Stimulated activated effector memory CD8-positive, alpha-beta T cell treated with anti-CD3 and anti-CD28 coated beads, Interleukin-12 subunit alpha, Interleukin-12 subunit beta, amount 100 ng/mL, for 72 hours (primary cell): ENCODE measurements at regions not wholly inside any gene's neighbourhood (a gene's known extent, or its start where the extent isn't known, plus 50 kb on each side); places are given as distances from the start of the nearest gene placed in this dataset.
"Not testable (repeated sequence)": the region's sequence is repeated elsewhere in the genome, so short reads cannot be mapped to it uniquely, and the experiment has no call there.

ENCODE experiments used
- ATAC-seq: fragments of 150-1000 bp; cut with Tn5 transposase; 2 replicates; pipeline ENCODE4 v1.10.0; 2021
- DNase-seq, 2 donors: peaks; one replicate each; pipeline ENCODE4 v3.0.0; 2021 to 2022; ENCODE audit warnings: low spot score in 2 of 2
- H3K27ac Mint-ChIP-seq: one replicate; pipeline ENCODE4 v1.8.0; 2022; ENCODE audit warnings: mild to moderate bottlenecking, mixed read lengths
- H3K36me3 Mint-ChIP-seq: one replicate; pipeline ENCODE4 v1.8.0; 2022; ENCODE audit warnings: mild to moderate bottlenecking, mixed read lengths
- H3K4me1 Mint-ChIP-seq: one replicate; pipeline ENCODE4 v1.8.0; 2022; ENCODE audit warnings: mixed read lengths
- H3K4me3 Mint-ChIP-seq: one replicate; pipeline ENCODE4 v1.8.0; 2022; ENCODE audit warnings: mild to moderate bottlenecking, mixed read lengths
- H3K9me3 Mint-ChIP-seq: one replicate; pipeline ENCODE4 v1.8.0; 2022; ENCODE audit warnings: mixed read lengths

GRCh38 chr2:34815052-34815741 is 1216.1 kb upstream of the FAM98A start:
- no peak for DNase-seq
- no peaks in the 10 kb centered on the region for H3K4me1 Mint-ChIP-seq
- no peak for ATAC-seq
- peaks cover 10% of the 10 kb centered on the region for H3K9me3 Mint-ChIP-seq
- H3K36me3 Mint-ChIP-seq: no peaks in the 10 kb centered on the region
- no peak overlapping the region for H3K4me3 Mint-ChIP-seq
- no peak overlapping the region for H3K27ac Mint-ChIP-seq

GRCh38 chr2:34810456-34810855 is 1211.4 kb upstream of the FAM98A start:
- Mint-ChIP-seq H3K27ac (no peak overlapping the region), H3K4me1 (no peaks in the 10 kb centered on the region), H3K4me3 (no peak overlapping the region), H3K9me3 (peaks cover 7% of the 10 kb centered on the region), H3K36me3 (no peaks in the 10 kb centered on the region)
- ATAC-seq: no peak
- no peak for DNase-seq

DNA sequence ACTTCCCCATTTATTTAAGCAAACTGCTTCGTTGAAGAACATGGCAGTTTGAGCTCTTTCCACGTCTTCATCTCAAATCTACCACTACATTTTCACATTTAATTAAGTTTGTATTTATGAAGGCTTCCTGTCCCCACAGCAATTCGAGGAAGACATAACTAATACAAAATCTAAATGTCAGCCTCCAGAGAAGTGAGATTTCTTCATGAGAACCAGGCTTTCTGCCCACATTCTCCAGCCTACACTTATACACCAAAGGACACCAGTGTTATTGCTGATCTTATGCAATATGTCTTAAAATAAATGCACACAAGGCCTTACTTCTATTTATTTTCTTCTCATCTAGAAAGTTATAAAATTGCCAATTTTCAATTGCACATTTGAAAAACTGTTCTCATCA is 1209.3 kb upstream of the FAM98A start:
- Mint-ChIP-seq H3K4me1 (no peaks in the 10 kb centered on the region), H3K9me3 (peaks cover 7% of the 10 kb centered on the region), H3K36me3 (no peaks in the 10 kb centered on the region), H3K4me3 (no peak overlapping the region), H3K27ac (no peak overlapping the region)
- DNase-seq (no peak), ATAC-seq (no peak)

GRCh38 chr2:34806891-34807290 is 1207.8 kb upstream of the FAM98A start:
- DNase-seq: no peak
- ATAC-seq: no peak
- no peaks in the 10 kb centered on the region for H3K4me1 Mint-ChIP-seq
- no peaks in the 10 kb centered on the region for H3K36me3 Mint-ChIP-seq
- H3K27ac Mint-ChIP-seq: no peak overlapping the region
- H3K9me3 Mint-ChIP-seq: peaks cover 7% of the 10 kb centered on the region
- H3K4me3 Mint-ChIP-seq: no peak overlapping the region

- no peaks in the 10 kb centered on the region for H3K4me1 Mint-ChIP-seq
- no peak for DNase-seq
- no peaks in the 10 kb centered on the region for H3K36me3 Mint-ChIP-seq
- H3K9me3 Mint-ChIP-seq: peaks cover 7% of the 10 kb centered on the region
- H3K27ac Mint-ChIP-seq: no peak overlapping the region
- ATAC-seq: no peak
- no peak overlapping the region for H3K4me3 Mint-ChIP-seq
These were observed 1207.3 kb upstream of the FAM98A start for GRCh38 chr2:34806396-34806795.

- no peak overlapping the region for H3K27ac Mint-ChIP-seq
- no peak for ATAC-seq
- no peaks in the 10 kb centered on the region for H3K36me3 Mint-ChIP-seq
- H3K4me3 Mint-ChIP-seq: no peak overlapping the region
- H3K4me1 Mint-ChIP-seq: no peaks in the 10 kb centered on the region
- DNase-seq: no peak
- no peaks in the 10 kb centered on the region for H3K9me3 Mint-ChIP-seq
These were observed 1200.5 kb upstream of the FAM98A start for GRCh38 chr2:34799556-34799955.

DNA sequence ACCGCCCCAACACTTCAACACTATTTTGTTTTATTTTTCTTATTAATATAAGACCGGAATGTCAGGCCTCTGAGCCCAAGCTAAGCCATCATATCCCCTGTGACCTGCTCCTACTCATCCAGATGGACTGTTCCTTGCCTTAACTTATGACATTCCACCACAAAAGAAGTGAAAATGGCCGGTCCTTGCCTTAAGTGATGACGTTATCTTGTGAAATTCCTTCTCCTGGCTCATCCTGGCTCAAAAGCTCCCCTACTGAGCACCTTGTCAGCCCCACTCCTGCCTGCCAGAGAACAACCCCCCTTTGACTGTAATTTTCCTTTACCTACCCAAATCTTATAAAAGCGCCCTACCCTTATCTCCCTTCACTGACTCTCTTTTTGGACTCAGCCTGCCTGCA is 1196.5 kb upstream of the FAM98A start:
- not testable (repeated sequence) for H3K4me3 Mint-ChIP-seq, H3K4me1 Mint-ChIP-seq, ATAC-seq, DNase-seq, H3K27ac Mint-ChIP-seq, H3K36me3 Mint-ChIP-seq
- peaks cover 12% of the 10 kb centered on the region for H3K9me3 Mint-ChIP-seq

- ATAC-seq (no peak), DNase-seq (no peak)
- Mint-ChIP-seq H3K4me3 (no peak overlapping the region), H3K27ac (no peak overlapping the region), H3K9me3 (peaks cover 12% of the 10 kb centered on the region), H3K36me3 (no peaks in the 10 kb centered on the region), H3K4me1 (no peaks in the 10 kb centered on the region)
These were observed 1190.1 kb upstream of the FAM98A start for GRCh38 chr2:34789169-34789568.

GRCh38 chr2:34787341-34787740 is 1188.2 kb upstream of the FAM98A start:
- Mint-ChIP-seq H3K4me3 (no peak overlapping the region), H3K4me1 (no peaks in the 10 kb centered on the region), H3K36me3 (no peaks in the 10 kb centered on the region), H3K27ac (no peak overlapping the region), H3K9me3 (peaks cover 15% of the 10 kb centered on the region)
- DNase-seq (no peak), ATAC-seq (no peak)

- H3K9me3 Mint-ChIP-seq: peaks cover 13% of the 10 kb centered on the region
- no peak overlapping the region for H3K4me3 Mint-ChIP-seq
- H3K36me3 Mint-ChIP-seq: no peaks in the 10 kb centered on the region
- no peaks in the 10 kb centered on the region for H3K4me1 Mint-ChIP-seq
- no peak overlapping the region for H3K27ac Mint-ChIP-seq
- ATAC-seq (no peak), DNase-seq (no peak)
These were observed 1186.2 kb upstream of the FAM98A start for GRCh38 chr2:34785206-34785785.

GRCh38 chr2:34784701-34785100 is 1185.6 kb upstream of the FAM98A start:
- Mint-ChIP-seq H3K4me1 (no peaks in the 10 kb centered on the region), H3K4me3 (no peak overlapping the region), H3K9me3 (peaks cover 13% of the 10 kb centered on the region), H3K27ac (no peak overlapping the region), H3K36me3 (no peaks in the 10 kb centered on the region)
- ATAC-seq (no peak), DNase-seq (no peak)

DNA sequence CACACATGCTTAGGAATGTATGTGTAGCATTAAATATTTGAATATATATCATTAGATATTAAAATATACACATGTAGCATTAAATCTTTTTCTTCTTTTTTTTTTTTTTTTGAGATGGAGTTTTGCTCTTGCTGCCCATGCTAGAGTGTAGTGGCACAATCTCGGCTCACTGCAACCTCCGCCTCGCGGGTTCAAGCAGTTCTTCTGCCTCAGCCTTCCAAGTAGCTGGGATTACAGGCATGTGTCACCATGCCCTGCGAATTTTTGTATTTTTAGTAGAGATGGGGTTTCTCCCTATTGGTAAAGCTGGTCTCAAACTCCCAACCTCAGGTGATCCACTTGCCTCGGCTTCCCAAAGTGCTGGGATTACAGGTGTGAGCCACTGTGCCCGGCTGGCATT is 1151.6 kb upstream of the FAM98A start:
- not testable (repeated sequence) for ATAC-seq, H3K4me3 Mint-ChIP-seq, H3K9me3 Mint-ChIP-seq, H3K27ac Mint-ChIP-seq, H3K4me1 Mint-ChIP-seq, DNase-seq, H3K36me3 Mint-ChIP-seq

GRCh38 chr2:34747643-34748042 is 1148.5 kb upstream of the FAM98A start:
- no peaks in the 10 kb centered on the region for H3K4me1 Mint-ChIP-seq
- no peak for DNase-seq
- H3K9me3 Mint-ChIP-seq: no peaks in the 10 kb centered on the region

DNA sequence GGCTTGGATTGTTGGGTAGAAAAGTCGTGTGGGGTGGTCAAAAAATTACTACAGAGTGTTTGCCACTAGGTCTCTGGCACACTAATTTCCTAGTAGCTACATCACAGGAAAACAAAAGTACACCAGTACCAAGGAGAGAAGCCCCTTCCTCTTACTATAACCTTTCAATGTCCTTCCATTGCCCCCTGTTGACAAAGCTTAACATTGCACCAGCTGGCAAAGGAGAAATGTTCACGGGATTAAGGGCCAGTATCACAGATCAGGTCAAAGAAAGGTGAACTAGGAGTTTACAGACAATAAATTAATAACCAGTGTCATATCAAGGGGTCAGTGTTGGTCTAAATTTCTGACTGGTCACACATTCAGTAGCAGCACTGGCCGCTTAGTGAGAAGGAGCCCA is 1139.6 kb upstream of the FAM98A start:
- Mint-ChIP-seq H3K9me3 (peaks cover 8% of the 10 kb centered on the region), H3K27ac (no peak overlapping the region), H3K4me1 (no peaks in the 10 kb centered on the region), H3K4me3 (no peak overlapping the region), H3K36me3 (no peaks in the 10 kb centered on the region)
- DNase-seq: no peak
- ATAC-seq: no peak

More at GRCh38 chr2:34747643-34748042, 1148.5 kb upstream of the FAM98A start:
- ATAC-seq: no peak
- H3K36me3 Mint-ChIP-seq: no peaks in the 10 kb centered on the region
- H3K27ac Mint-ChIP-seq: no peak overlapping the region
- H3K4me3 Mint-ChIP-seq: no peak overlapping the region

GRCh38 chr2:34737146-34737545 is 1138.0 kb upstream of the FAM98A start:
- no peaks in the 10 kb centered on the region for H3K4me1 Mint-ChIP-seq
- no peak for ATAC-seq
- H3K27ac Mint-ChIP-seq: no peak overlapping the region
- peaks cover 11% of the 10 kb centered on the region for H3K9me3 Mint-ChIP-seq
- H3K4me3 Mint-ChIP-seq: no peak overlapping the region
- DNase-seq: no peak
- no peaks in the 10 kb centered on the region for H3K36me3 Mint-ChIP-seq

GRCh38 chr2:34736482-34736881 is 1137.4 kb upstream of the FAM98A start:
- no peak overlapping the region for H3K4me3 Mint-ChIP-seq
- no peaks in the 10 kb centered on the region for H3K4me1 Mint-ChIP-seq
- ATAC-seq (no peak), DNase-seq (no peak)
- H3K27ac Mint-ChIP-seq: no peak overlapping the region
- H3K9me3 Mint-ChIP-seq: peaks cover 11% of the 10 kb centered on the region
- no peaks in the 10 kb centered on the region for H3K36me3 Mint-ChIP-seq
